ENCODE measurements at regions not wholly inside any gene's neighbourhood (a gene's known extent, or its start where the extent isn't known, plus 50 kb on each side); places are given as distances from the start of the nearest gene placed in this dataset.

- TF ChIP-seq PBX3 (IDR thresholded peaks at IDR 0.05) (no peak), RCOR1 (IDR thresholded peaks at IDR 0.05; ENCODE audit: low read length) (no peak), POLR2AphosphoS5 (IDR thresholded peaks at IDR 0.05; ENCODE audit: low read depth, low read length) (no peak), SMC3 (IDR thresholded peaks at IDR 0.05; ENCODE audit: low read depth, low read length) (no peak), JUND (IDR thresholded peaks at IDR 0.05) (no peak), NFIC (IDR thresholded peaks at IDR 0.05; ENCODE audit: borderline replicate concordance) (no peak), EP300 (IDR thresholded peaks at IDR 0.05; ENCODE audit: borderline replicate concordance in 1 of 2, low read depth in 1 of 2, low read length in 1 of 2) (no peak), RXRA (IDR thresholded peaks at IDR 0.05; ENCODE audit: borderline replicate concordance, low read depth) (no peak), CTCF (IDR thresholded peaks at IDR 0.05) (no peak)
Observed at GRCh38 chr20:16674243-16674642, 55.6 kb upstream of the SNRPB2 start.

Measured in SK-N-SH (cell line).